ENCODE measurements at regions not wholly inside any gene's neighbourhood (a gene's known extent, or its start where the extent isn't known, plus 50 kb on each side); places are given as distances from the start of the nearest gene placed in this dataset.

GRCh38 chrX:40164751-40165150 lies 67.0 kb upstream of the BCOR start (continued):
- TF ChIP-seq ZNF224 (CRISPR knock-in tag; IDR thresholded peaks at IDR 0.05) = no peak
- no peak for TF ChIP-seq NR1H2 (CRISPR knock-in tag; IDR thresholded peaks at IDR 0.05; ENCODE audit: borderline replicate concordance, low read depth)
- no peak for TF ChIP-seq POLR2A (IDR thresholded peaks at IDR 0.05; ENCODE audit: insufficient read depth in 1 of 2, low read depth in 2 of 2, low read length in 2 of 2)
- TF ChIP-seq CTCF (CRISPR knock-in tag; IDR thresholded peaks at IDR 0.05) = no peak
- TF ChIP-seq FOXA3 (CRISPR knock-in tag; IDR thresholded peaks at IDR 0.05) = no peak
- TF ChIP-seq UBTF (CRISPR knock-in tag; IDR thresholded peaks at IDR 0.05) = 0 out of 2 replicates have a peak, but pooled peaks have one; percentile 24
- no peak for TF ChIP-seq DBP (CRISPR knock-in tag; IDR thresholded peaks at IDR 0.05; ENCODE audit: not compliant biosample characterization)
- no peak for TF ChIP-seq FOXO1 (CRISPR knock-in tag; IDR thresholded peaks at IDR 0.05)
- TF ChIP-seq KLF16 (CRISPR knock-in tag; IDR thresholded peaks at IDR 0.05) = no peak
- TF ChIP-seq BRCA1 (CRISPR knock-in tag; IDR thresholded peaks at IDR 0.05) = no peak

All from HepG2 (cell line).